WTC11 (cell line): ENCODE measurements at regions not wholly inside any gene's neighbourhood (a gene's known extent, or its start where the extent isn't known, plus 50 kb on each side); places are given as distances from the start of the nearest gene placed in this dataset.

Experiments
- ARID4B ChIP-seq: sonication (generic); formaldehyde crosslinking; IDR thresholded peaks from 2 replicates; pipeline ENCODE4 v1.8.0; 2023; ENCODE audit warnings: missing genetic modification reagents, mild to moderate bottlenecking, borderline replicate concordance
- TEAD4 ChIP-seq: sonication (generic); formaldehyde crosslinking; IDR thresholded peaks from 2 replicates; pipeline ENCODE4 v1.8.0; 2022; ENCODE audit warnings: mild to moderate bottlenecking, missing genetic modification reagents
- ZNF232 ChIP-seq: sonication (generic); formaldehyde crosslinking; IDR thresholded peaks from 2 replicates; pipeline ENCODE4 v1.8.0; 2022; ENCODE audit warnings: mild to moderate bottlenecking, missing genetic modification reagents
- TF ChIP-seq, protein P1 (sequence below): fragments of 200-600 bp; IDR thresholded peaks from 2 replicates; pipeline ENCODE4 v1.8.0; 2022; ENCODE audit warnings: antibody characterized with exemption
- TF ChIP-seq, protein P2 (sequence below): sonication (generic); formaldehyde crosslinking; IDR thresholded peaks from 2 replicates; pipeline ENCODE4 v1.8.1; 2023; ENCODE audit warnings: mild to moderate bottlenecking, missing genetic modification reagents, moderate library complexity
- TF ChIP-seq, protein P3 (sequence below): sonication (generic); formaldehyde crosslinking; conservative IDR thresholded peaks from 2 replicates; pipeline ENCODE4 v1.8.1; 2023; ENCODE audit warnings: mild to moderate bottlenecking, low read depth, missing genetic modification reagents, moderate library complexity

- TF ChIP-seq ZNF232 (CRISPR knock-in tag): no peak
- TF ChIP-seq, protein P1, sequence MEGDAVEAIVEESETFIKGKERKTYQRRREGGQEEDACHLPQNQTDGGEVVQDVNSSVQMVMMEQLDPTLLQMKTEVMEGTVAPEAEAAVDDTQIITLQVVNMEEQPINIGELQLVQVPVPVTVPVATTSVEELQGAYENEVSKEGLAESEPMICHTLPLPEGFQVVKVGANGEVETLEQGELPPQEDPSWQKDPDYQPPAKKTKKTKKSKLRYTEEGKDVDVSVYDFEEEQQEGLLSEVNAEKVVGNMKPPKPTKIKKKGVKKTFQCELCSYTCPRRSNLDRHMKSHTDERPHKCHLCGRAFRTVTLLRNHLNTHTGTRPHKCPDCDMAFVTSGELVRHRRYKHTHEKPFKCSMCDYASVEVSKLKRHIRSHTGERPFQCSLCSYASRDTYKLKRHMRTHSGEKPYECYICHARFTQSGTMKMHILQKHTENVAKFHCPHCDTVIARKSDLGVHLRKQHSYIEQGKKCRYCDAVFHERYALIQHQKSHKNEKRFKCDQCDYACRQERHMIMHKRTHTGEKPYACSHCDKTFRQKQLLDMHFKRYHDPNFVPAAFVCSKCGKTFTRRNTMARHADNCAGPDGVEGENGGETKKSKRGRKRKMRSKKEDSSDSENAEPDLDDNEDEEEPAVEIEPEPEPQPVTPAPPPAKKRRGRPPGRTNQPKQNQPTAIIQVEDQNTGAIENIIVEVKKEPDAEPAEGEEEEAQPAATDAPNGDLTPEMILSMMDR: no peak
- TF ChIP-seq, protein P2, sequence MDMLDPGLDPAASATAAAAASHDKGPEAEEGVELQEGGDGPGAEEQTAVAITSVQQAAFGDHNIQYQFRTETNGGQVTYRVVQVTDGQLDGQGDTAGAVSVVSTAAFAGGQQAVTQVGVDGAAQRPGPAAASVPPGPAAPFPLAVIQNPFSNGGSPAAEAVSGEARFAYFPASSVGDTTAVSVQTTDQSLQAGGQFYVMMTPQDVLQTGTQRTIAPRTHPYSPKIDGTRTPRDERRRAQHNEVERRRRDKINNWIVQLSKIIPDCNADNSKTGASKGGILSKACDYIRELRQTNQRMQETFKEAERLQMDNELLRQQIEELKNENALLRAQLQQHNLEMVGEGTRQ: no peak
- TF ChIP-seq, protein P3, sequence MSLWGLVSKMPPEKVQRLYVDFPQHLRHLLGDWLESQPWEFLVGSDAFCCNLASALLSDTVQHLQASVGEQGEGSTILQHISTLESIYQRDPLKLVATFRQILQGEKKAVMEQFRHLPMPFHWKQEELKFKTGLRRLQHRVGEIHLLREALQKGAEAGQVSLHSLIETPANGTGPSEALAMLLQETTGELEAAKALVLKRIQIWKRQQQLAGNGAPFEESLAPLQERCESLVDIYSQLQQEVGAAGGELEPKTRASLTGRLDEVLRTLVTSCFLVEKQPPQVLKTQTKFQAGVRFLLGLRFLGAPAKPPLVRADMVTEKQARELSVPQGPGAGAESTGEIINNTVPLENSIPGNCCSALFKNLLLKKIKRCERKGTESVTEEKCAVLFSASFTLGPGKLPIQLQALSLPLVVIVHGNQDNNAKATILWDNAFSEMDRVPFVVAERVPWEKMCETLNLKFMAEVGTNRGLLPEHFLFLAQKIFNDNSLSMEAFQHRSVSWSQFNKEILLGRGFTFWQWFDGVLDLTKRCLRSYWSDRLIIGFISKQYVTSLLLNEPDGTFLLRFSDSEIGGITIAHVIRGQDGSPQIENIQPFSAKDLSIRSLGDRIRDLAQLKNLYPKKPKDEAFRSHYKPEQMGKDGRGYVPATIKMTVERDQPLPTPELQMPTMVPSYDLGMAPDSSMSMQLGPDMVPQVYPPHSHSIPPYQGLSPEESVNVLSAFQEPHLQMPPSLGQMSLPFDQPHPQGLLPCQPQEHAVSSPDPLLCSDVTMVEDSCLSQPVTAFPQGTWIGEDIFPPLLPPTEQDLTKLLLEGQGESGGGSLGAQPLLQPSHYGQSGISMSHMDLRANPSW (CRISPR knock-in tag): no peak
- TF ChIP-seq ARID4B: no peak
- no peak for TF ChIP-seq TEAD4 (CRISPR knock-in tag)
These were observed 87.6 kb upstream of the SOX2 start for GRCh38 chr3:181623924-181624694.
